ENCODE measurements at regions not wholly inside any gene's neighbourhood (a gene's known extent, or its start where the extent isn't known, plus 50 kb on each side); places are given as distances from the start of the nearest gene placed in this dataset.
A peak's percentile ranks its signal among the peaks of the same experiment; 100 is the strongest.

DNA sequence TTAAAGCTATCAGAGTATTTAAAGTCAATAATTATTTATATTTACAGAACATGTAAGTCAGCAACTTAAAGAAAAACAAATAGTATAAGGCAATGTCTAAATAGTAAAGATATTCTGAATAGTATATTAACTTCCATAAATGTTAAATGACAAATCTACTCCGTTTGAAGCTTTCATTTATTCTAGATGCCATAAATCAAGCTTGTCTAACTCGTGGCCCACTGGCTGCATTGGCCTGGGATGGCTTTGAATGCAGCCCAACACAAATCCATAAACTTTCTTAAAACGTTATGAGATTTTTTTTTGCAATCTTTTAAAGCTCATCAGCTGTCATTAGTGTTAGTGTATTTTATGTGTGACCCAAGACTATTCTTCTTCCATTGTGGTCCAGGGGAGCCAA, 1117.1 kb upstream of the PCDH9 start:
- H3K27me3 ChIP-seq, result no peaks in the 10 kb centered on the region
- no peak overlapping the region for H3K27ac ChIP-seq
- H3K36me3 ChIP-seq, result no peaks in the 10 kb centered on the region
- no peaks in the 10 kb centered on the region for H3K9me3 ChIP-seq (ENCODE audit: low read depth)
- H3K4me3 ChIP-seq, result no peak overlapping the region
- TF ChIP-seq CTCF (IDR thresholded peaks at IDR 0.05; ENCODE audit: low read depth, low read length), result no peak
- no peaks in the 10 kb centered on the region for H3K4me1 ChIP-seq (ENCODE audit: low read depth)
- no peak for DNase-seq (ENCODE audit: low read depth in 1 of 2, low spot score in 1 of 2)

GRCh38 chr13:68345963-68346531, 1115.9 kb upstream of the PCDH9 start:
- H3K9me3 ChIP-seq (ENCODE audit: low read depth), result no peaks in the 10 kb centered on the region

GRCh38 chr13:68323124-68323523, 1093.0 kb upstream of the PCDH9 start:
- Histone ChIP-seq H3K4me1 (ENCODE audit: low read depth) (no peaks in the 10 kb centered on the region), H3K27me3 (no peaks in the 10 kb centered on the region)

More at GRCh38 chr13:68345963-68346531, 1115.9 kb upstream of the PCDH9 start:
- Histone ChIP-seq H3K27me3 (no peaks in the 10 kb centered on the region), H3K36me3 (no peaks in the 10 kb centered on the region), H3K4me3 (no peak overlapping the region), H3K27ac (no peak overlapping the region), H3K4me1 (ENCODE audit: low read depth) (no peaks in the 10 kb centered on the region)
- no peak for TF ChIP-seq CTCF (IDR thresholded peaks at IDR 0.05; ENCODE audit: low read depth, low read length)
- DNase-seq (ENCODE audit: low read depth in 1 of 2, low spot score in 1 of 2), result no peak

GRCh38 chr13:68319384-68319783, 1089.2 kb upstream of the PCDH9 start:
- H3K27ac ChIP-seq, result no peak overlapping the region
- H3K9me3 ChIP-seq (ENCODE audit: low read depth), result no peaks in the 10 kb centered on the region
- H3K36me3 ChIP-seq, result no peaks in the 10 kb centered on the region
- no peak overlapping the region for H3K4me3 ChIP-seq
- H3K27me3 ChIP-seq, result no peaks in the 10 kb centered on the region
- no peaks in the 10 kb centered on the region for H3K4me1 ChIP-seq (ENCODE audit: low read depth)
- TF ChIP-seq CTCF (IDR thresholded peaks at IDR 0.05; ENCODE audit: low read depth, low read length), result no peak
- no peak for DNase-seq (ENCODE audit: low read depth in 1 of 2, low spot score in 1 of 2)

More at GRCh38 chr13:68323124-68323523, 1093.0 kb upstream of the PCDH9 start:
- Histone ChIP-seq H3K4me3 (no peak overlapping the region), H3K9me3 (ENCODE audit: low read depth) (no peaks in the 10 kb centered on the region), H3K36me3 (no peaks in the 10 kb centered on the region), H3K27ac (no peak overlapping the region)
- no peak for DNase-seq (ENCODE audit: low read depth in 1 of 2, low spot score in 1 of 2)
- no peak for TF ChIP-seq CTCF (IDR thresholded peaks at IDR 0.05; ENCODE audit: low read depth, low read length)

DNA sequence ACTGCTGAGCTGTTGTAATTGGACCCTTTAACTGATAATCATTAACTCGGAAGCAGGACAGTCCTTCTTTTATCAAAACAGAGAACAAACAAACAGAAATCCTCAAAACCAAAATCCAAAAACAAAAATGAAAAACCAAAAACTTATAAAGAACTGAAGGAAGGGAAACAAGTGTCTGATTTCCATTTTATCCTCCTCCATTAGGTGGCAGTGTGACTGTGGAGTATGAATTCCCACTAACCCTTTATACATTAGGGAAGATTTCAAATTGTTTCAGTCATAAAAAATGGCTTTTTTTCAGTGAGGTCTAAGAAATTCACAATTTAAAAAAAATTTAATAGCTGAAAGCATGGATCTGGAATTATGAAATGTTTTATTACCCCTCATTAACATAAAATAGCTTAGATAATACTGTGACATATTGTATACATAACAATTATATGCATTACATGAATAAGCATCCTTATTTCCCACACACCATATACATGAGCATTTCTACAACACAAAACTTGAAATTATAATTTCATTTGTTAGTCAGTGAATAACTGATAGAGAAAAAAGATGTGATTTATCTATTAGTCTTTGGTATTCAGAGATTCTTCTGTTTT, 1074.3 kb upstream of the PCDH9 start:
- no peaks in the 10 kb centered on the region for H3K27me3 ChIP-seq
- no peak overlapping the region for H3K27ac ChIP-seq
- no peaks in the 10 kb centered on the region for H3K36me3 ChIP-seq
- TF ChIP-seq CTCF (IDR thresholded peaks at IDR 0.05; ENCODE audit: low read depth, low read length), result peak; percentile 30
- no peak overlapping the region for H3K4me3 ChIP-seq
- peak; percentile 3 to 51 for DNase-seq (ENCODE audit: low read depth in 1 of 2, low spot score in 1 of 2)
- H3K9me3 ChIP-seq (ENCODE audit: low read depth), result no peaks in the 10 kb centered on the region
- H3K4me1 ChIP-seq (ENCODE audit: low read depth), result no peaks in the 10 kb centered on the region
